ENCODE measurements at regions not wholly inside any gene's neighbourhood (a gene's known extent, or its start where the extent isn't known, plus 50 kb on each side); places are given as distances from the start of the nearest gene placed in this dataset.

DNA sequence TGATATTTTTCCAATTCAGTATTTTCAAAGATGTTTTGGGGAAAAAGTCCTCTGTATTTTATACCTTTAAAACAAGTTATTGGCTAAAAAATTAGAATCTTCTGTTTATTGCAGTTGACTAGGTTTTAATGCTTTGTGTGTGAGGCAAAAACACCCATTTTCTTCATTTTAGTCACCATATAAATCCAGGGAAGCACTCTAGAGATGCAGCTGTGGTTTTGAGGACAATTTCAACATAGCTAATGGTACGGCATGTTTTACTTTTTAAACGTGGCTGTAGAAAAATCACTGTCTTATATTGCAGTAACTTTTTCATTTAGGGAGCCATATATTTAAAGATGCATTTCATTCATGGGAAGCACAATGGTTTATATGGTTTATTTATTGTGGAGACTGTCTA is 129.1 kb upstream of the PITX2 start:
- TF ChIP-seq, protein P1, sequence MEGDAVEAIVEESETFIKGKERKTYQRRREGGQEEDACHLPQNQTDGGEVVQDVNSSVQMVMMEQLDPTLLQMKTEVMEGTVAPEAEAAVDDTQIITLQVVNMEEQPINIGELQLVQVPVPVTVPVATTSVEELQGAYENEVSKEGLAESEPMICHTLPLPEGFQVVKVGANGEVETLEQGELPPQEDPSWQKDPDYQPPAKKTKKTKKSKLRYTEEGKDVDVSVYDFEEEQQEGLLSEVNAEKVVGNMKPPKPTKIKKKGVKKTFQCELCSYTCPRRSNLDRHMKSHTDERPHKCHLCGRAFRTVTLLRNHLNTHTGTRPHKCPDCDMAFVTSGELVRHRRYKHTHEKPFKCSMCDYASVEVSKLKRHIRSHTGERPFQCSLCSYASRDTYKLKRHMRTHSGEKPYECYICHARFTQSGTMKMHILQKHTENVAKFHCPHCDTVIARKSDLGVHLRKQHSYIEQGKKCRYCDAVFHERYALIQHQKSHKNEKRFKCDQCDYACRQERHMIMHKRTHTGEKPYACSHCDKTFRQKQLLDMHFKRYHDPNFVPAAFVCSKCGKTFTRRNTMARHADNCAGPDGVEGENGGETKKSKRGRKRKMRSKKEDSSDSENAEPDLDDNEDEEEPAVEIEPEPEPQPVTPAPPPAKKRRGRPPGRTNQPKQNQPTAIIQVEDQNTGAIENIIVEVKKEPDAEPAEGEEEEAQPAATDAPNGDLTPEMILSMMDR (conservative IDR thresholded peaks at IDR 0.05; ENCODE audit: low read length): no peak
- no peak for TF ChIP-seq EZH2phosphoT487 (IDR thresholded peaks at IDR 0.05; ENCODE audit: borderline replicate concordance, low read depth, low read length)

Measured in OCI-LY7 (cell line).